WTC11 (cell line): ENCODE measurements at regions not wholly inside any gene's neighbourhood (a gene's known extent, or its start where the extent isn't known, plus 50 kb on each side); places are given as distances from the start of the nearest gene placed in this dataset.

Experiments used
- E2F1 ChIP-seq: sonication (generic); formaldehyde crosslinking; IDR thresholded peaks from 2 replicates; pipeline ENCODE4 v1.8.0; 2022; ENCODE audit warnings: mild to moderate bottlenecking, missing genetic modification reagents
- ETV6 ChIP-seq: sonication (generic); formaldehyde crosslinking; IDR thresholded peaks from 2 replicates; pipeline ENCODE4 v1.8.1; 2022; ENCODE audit warnings: mild to moderate bottlenecking, missing genetic modification reagents
- GRHL2 ChIP-seq: fragments of 250-450 bp; sonication (Bioruptor Pico); IDR thresholded peaks from 2 replicates; pipeline ENCODE4 v1.8.0; 2022; ENCODE audit warnings: mild to moderate bottlenecking, moderate library complexity; ENCODE audit not compliant: insufficient replicate concordance, severe bottlenecking
- SP1 ChIP-seq: sonication (generic); formaldehyde crosslinking; conservative IDR thresholded peaks from 2 replicates; pipeline ENCODE4 v1.8.1; 2022; ENCODE audit warnings: missing genetic modification reagents
- USF2 ChIP-seq: sonication (generic); formaldehyde crosslinking; IDR thresholded peaks from 2 replicates; pipeline ENCODE4 v1.8.1; 2023; ENCODE audit warnings: mild to moderate bottlenecking, missing genetic modification reagents, moderate library complexity
- ZNF396 ChIP-seq: fragments of 250-450 bp; sonication (Bioruptor Pico); IDR thresholded peaks from 2 replicates; pipeline ENCODE4 v1.8.0; 2021; ENCODE audit warnings: mild to moderate bottlenecking, moderate library complexity, borderline replicate concordance
- TF ChIP-seq, protein P1 (sequence below): fragments of 200-600 bp; IDR thresholded peaks from 2 replicates; pipeline ENCODE4 v1.8.0; 2022; ENCODE audit warnings: antibody characterized with exemption
- TF ChIP-seq, protein P2 (sequence below): sonication (generic); formaldehyde crosslinking; conservative IDR thresholded peaks from 2 replicates; pipeline ENCODE4 v1.8.1; 2023; ENCODE audit warnings: mild to moderate bottlenecking, low read depth, missing genetic modification reagents, moderate library complexity
- TF ChIP-seq, protein P3 (sequence below): sonication (generic); formaldehyde crosslinking; IDR thresholded peaks from 2 replicates; pipeline ENCODE4 v1.8.0; 2022; ENCODE audit warnings: mild to moderate bottlenecking, missing genetic modification reagents
- TF ChIP-seq, protein P4 (sequence below): sonication (generic); formaldehyde crosslinking; IDR thresholded peaks from 2 replicates; pipeline ENCODE4 v1.8.0; 2023; ENCODE audit warnings: mild to moderate bottlenecking, missing genetic modification reagents
- TF ChIP-seq, protein P5 (sequence below): sonication (generic); formaldehyde crosslinking; conservative IDR thresholded peaks from 2 replicates; pipeline ENCODE4 v1.8.1; 2022; ENCODE audit warnings: mild to moderate bottlenecking, missing genetic modification reagents

DNA sequence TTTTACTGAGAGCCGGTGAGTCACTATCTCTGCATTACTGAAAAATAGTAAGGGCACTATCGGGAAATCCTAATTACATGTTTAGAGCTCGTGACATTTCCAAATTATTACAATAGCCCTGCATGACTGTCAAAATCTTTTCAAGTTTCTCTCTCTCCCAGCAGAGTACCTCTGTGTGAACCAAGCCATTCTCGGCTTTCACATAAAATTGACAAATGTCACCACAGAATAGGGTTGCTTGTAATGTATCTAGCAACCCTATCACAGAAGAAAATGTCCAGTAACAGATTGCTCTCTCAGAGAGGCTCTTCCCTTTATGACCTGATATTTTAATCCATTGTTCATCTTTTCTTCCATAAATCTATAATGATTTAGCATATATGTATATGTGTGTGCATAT lies 144.8 kb upstream of the GNPDA2 start:
- TF ChIP-seq USF2 (no peak), E2F1 (CRISPR knock-in tag) (no peak), SP1 (CRISPR knock-in tag) (no peak), ETV6 (CRISPR knock-in tag) (no peak), GRHL2 (no peak), ZNF396 (no peak)
- TF ChIP-seq, protein P1, sequence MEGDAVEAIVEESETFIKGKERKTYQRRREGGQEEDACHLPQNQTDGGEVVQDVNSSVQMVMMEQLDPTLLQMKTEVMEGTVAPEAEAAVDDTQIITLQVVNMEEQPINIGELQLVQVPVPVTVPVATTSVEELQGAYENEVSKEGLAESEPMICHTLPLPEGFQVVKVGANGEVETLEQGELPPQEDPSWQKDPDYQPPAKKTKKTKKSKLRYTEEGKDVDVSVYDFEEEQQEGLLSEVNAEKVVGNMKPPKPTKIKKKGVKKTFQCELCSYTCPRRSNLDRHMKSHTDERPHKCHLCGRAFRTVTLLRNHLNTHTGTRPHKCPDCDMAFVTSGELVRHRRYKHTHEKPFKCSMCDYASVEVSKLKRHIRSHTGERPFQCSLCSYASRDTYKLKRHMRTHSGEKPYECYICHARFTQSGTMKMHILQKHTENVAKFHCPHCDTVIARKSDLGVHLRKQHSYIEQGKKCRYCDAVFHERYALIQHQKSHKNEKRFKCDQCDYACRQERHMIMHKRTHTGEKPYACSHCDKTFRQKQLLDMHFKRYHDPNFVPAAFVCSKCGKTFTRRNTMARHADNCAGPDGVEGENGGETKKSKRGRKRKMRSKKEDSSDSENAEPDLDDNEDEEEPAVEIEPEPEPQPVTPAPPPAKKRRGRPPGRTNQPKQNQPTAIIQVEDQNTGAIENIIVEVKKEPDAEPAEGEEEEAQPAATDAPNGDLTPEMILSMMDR: no peak
- TF ChIP-seq, protein P2, sequence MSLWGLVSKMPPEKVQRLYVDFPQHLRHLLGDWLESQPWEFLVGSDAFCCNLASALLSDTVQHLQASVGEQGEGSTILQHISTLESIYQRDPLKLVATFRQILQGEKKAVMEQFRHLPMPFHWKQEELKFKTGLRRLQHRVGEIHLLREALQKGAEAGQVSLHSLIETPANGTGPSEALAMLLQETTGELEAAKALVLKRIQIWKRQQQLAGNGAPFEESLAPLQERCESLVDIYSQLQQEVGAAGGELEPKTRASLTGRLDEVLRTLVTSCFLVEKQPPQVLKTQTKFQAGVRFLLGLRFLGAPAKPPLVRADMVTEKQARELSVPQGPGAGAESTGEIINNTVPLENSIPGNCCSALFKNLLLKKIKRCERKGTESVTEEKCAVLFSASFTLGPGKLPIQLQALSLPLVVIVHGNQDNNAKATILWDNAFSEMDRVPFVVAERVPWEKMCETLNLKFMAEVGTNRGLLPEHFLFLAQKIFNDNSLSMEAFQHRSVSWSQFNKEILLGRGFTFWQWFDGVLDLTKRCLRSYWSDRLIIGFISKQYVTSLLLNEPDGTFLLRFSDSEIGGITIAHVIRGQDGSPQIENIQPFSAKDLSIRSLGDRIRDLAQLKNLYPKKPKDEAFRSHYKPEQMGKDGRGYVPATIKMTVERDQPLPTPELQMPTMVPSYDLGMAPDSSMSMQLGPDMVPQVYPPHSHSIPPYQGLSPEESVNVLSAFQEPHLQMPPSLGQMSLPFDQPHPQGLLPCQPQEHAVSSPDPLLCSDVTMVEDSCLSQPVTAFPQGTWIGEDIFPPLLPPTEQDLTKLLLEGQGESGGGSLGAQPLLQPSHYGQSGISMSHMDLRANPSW (CRISPR knock-in tag): no peak
- TF ChIP-seq, protein P3, sequence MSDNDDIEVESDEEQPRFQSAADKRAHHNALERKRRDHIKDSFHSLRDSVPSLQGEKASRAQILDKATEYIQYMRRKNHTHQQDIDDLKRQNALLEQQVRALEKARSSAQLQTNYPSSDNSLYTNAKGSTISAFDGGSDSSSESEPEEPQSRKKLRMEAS (CRISPR knock-in tag): no peak
- TF ChIP-seq, protein P4, sequence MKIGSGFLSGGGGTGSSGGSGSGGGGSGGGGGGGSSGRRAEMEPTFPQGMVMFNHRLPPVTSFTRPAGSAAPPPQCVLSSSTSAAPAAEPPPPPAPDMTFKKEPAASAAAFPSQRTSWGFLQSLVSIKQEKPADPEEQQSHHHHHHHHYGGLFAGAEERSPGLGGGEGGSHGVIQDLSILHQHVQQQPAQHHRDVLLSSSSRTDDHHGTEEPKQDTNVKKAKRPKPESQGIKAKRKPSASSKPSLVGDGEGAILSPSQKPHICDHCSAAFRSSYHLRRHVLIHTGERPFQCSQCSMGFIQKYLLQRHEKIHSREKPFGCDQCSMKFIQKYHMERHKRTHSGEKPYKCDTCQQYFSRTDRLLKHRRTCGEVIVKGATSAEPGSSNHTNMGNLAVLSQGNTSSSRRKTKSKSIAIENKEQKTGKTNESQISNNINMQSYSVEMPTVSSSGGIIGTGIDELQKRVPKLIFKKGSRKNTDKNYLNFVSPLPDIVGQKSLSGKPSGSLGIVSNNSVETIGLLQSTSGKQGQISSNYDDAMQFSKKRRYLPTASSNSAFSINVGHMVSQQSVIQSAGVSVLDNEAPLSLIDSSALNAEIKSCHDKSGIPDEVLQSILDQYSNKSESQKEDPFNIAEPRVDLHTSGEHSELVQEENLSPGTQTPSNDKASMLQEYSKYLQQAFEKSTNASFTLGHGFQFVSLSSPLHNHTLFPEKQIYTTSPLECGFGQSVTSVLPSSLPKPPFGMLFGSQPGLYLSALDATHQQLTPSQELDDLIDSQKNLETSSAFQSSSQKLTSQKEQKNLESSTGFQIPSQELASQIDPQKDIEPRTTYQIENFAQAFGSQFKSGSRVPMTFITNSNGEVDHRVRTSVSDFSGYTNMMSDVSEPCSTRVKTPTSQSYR (CRISPR knock-in tag): no peak
- TF ChIP-seq, protein P5, sequence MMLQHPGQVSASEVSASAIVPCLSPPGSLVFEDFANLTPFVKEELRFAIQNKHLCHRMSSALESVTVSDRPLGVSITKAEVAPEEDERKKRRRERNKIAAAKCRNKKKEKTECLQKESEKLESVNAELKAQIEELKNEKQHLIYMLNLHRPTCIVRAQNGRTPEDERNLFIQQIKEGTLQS (CRISPR knock-in tag): no peak
